ENCODE measurements at regions not wholly inside any gene's neighbourhood (a gene's known extent, or its start where the extent isn't known, plus 50 kb on each side); places are given as distances from the start of the nearest gene placed in this dataset.

DNA sequence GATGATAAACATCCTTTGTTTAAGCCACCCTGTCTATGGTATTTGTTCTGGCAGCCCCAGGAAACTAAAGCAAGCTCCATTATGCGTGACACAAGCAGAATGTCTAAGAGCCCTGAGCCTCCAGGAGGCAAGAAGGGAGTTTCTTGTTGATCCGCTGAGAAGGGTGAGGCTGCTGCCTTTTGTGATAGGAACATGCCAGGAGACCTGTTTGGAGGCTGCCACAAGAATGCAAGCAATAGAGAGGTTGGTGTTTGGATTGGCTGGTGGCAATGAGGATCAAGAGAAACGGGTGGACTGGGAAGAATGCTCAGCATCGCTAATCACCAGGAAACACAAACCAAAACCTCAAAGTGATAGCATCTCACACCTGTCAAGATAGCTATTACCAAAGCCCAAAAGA lies 104.8 kb downstream of the ASB7 start:
- Histone ChIP-seq H3K27ac (no peak overlapping the region), H3K36me3 (no peaks in the 10 kb centered on the region), H3K9me3 (no peaks in the 10 kb centered on the region), H3K4me3 (replicated peaks in 1 of 3) (no peak overlapping the region), H3K27me3 (no peaks in the 10 kb centered on the region), H3K4me1 (no peaks in the 10 kb centered on the region)
- TF ChIP-seq POLR2A (IDR thresholded peaks at IDR 0.05) = no peak
- TF ChIP-seq CTCF (IDR thresholded peaks at IDR 0.05) = no peak
- DNase-seq = no peak
- intact Hi-C loops (cut with DNase I) = no loop called here
- WGBS, 2 donors = 49 to 76% methylated on average over 3 to 4 of the region's 4 CpGs

DNA sequence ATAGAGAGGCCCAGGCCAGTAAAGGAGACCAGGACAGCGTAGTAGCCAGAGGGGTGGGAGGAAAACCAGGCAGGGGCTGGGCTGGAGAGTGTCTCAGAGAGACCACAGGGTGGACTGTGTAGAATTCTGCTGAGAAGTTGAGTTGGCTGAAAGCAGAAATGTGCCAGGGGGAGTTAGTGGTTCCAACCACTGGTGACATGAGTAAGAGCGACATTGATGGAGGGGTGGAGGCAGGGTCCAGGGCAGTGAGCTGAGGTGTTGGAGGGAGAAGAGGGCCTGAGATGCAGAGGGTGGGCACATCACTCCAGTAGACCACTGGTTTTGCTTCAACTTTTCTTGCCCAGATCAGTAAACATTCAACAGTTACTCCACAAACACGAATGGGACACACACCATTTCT lies 106.5 kb downstream of the ASB7 start:
- no peak for DNase-seq
- Histone ChIP-seq H3K4me1 (peaks cover 0 to under 1% of the 10 kb centered on the region in 2 donors), H3K27ac (no peak overlapping the region), H3K27me3 (no peaks in the 10 kb centered on the region), H3K36me3 (no peaks in the 10 kb centered on the region), H3K9me3 (no peaks in the 10 kb centered on the region), H3K4me3 (replicated peaks in 1 of 3) (no peak overlapping the region)
- WGBS, 2 donors = 88 to 91% methylated on average over 3 of the region's 3 CpGs
- intact Hi-C loops (cut with DNase I) = no loop called here
- TF ChIP-seq POLR2A (IDR thresholded peaks at IDR 0.05) (no peak), CTCF (IDR thresholded peaks at IDR 0.05) (no peak)

DNA sequence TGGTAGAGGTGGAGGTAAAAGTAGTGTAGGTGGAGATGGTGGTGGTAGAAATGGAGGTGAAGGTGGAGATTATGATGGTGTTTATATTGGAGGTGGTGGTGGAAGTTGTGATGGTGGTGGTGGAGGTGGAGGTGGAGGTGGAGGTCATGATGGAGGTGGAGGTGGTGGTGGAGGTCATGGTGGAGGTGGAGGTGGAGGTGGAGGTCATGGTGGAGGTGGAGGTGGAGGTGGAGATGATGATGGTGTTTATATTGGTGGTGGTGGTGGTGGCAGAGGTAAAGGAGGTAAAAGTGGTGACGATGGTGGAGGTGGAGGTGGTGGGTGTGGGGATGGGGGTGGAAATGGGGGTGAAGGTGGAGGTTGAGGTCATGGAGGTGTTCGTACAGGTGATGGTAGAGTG lies 107.8 kb downstream of the ASB7 start:
- no peaks in the 10 kb centered on the region for H3K27me3 ChIP-seq
- no peaks in the 10 kb centered on the region for H3K9me3 ChIP-seq
- intact Hi-C loops (cut with DNase I) = no loop called here
- H3K4me1 ChIP-seq = peaks cover 9 to 13% of the 10 kb centered on the region in 2 donors
- H3K4me3 ChIP-seq (replicated peaks in 1 of 3) = no peak overlapping the region
- H3K36me3 ChIP-seq = no peaks in the 10 kb centered on the region
- DNase-seq = no peak
- WGBS, 2 donors = 48% methylated on average over 2 of the region's 2 CpGs
- H3K27ac ChIP-seq = no peak overlapping the region
- TF ChIP-seq POLR2A (IDR thresholded peaks at IDR 0.05) (no peak), CTCF (IDR thresholded peaks at IDR 0.05) (no peak)

DNA sequence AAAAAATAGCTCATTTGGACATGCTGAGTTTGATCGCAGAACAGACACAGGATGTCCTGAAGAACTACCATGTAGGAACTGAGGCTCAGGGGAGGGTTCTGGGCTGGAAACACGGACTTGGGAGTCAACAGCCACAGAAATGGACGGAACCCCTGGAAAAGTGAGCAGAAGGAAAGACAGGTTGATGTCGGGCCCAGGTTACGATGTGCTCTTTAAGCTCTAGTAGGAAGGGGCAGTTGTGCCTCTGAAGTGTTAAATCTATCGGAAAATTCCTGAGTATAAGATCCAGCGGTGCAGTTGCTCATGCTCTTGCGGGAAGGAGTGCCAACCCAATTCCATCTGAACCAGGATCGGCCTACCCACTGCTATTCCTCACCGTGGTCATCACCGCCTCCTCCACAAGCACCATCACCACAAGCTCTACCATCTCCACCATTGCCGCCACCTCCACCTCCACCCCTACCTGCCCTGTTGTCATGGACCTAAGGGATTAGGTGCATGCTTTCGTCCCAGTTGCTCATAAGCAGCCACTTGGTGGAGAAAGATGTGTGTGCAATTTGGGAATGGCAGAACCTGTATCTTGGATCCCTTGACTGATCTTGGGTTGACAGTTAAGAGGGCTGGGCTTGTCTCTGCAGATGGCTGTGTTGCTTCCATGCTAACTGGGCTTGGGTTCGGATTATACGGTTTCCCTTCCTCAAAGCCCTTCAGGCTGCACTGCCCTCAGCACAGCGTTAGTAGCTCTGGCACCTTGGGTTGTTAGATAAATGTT lies 108.5 kb downstream of the ASB7 start:
- H3K36me3 ChIP-seq = no peaks in the 10 kb centered on the region
- no peak overlapping the region for H3K4me3 ChIP-seq (replicated peaks in 1 of 3)
- H3K27ac ChIP-seq = no peak overlapping the region
- TF ChIP-seq CTCF (IDR thresholded peaks at IDR 0.05) = no peak
- no peak for TF ChIP-seq POLR2A (IDR thresholded peaks at IDR 0.05)
- H3K9me3 ChIP-seq = no peaks in the 10 kb centered on the region
- no peak for DNase-seq
- intact Hi-C loops (cut with DNase I) = no loop called here
- peaks cover 9 to 20% of the 10 kb centered on the region in 2 donors for H3K4me1 ChIP-seq
- WGBS, 2 donors = 85 to 94% methylated on average over 16 of the region's 16 CpGs
- H3K27me3 ChIP-seq = no peaks in the 10 kb centered on the region

DNA sequence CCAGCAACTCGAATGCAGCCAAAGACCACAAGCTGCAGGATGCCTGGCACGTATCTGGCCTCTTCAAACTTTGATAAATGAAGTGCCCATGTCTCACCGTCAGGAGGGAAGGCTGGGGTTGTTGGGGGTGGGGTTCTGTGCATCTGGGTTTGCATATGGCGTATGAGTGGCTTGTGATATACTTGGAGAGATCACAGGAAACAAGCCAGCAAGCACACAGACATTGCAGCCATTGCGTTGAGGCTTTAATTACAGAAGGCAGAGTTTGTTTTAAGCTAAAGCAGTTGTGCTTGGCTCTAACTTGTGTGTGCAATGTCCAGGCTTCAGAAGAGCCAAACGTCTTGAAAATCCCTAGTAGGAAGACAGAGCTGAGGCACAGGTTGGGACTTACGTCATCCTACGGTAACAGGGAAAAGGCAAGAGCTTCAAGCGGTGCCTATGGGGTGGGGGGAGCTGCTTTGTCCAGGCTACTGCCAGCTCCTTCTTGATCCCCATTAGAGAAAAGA lies 109.2 kb downstream of the ASB7 start:
- Histone ChIP-seq H3K4me1 (peaks cover 9 to 23% of the 10 kb centered on the region in 2 donors), H3K36me3 (no peaks in the 10 kb centered on the region), H3K27ac (no peak overlapping the region), H3K4me3 (replicated peaks in 1 of 3) (no peak overlapping the region), H3K9me3 (no peaks in the 10 kb centered on the region), H3K27me3 (no peaks in the 10 kb centered on the region)
- intact Hi-C loops (cut with DNase I) = no loop called here
- WGBS, 2 donors = 57 to 60% methylated on average over 8 to 9 of the region's 9 CpGs
- DNase-seq = no peak
- TF ChIP-seq CTCF (IDR thresholded peaks at IDR 0.05) (no peak), POLR2A (IDR thresholded peaks at IDR 0.05) (no peak)

All from thyroid gland (tissue), 4 donors.